Prostate gland (tissue), 2 donors: ENCODE measurements at regions not wholly inside any gene's neighbourhood (a gene's known extent, or its start where the extent isn't known, plus 50 kb on each side); places are given as distances from the start of the nearest gene placed in this dataset.

Experiments
- DNase-seq: peaks from one replicate; pipeline ENCODE4 v3.0.0-alpha.2; 2019; ENCODE audit warnings: low spot score
- H3K27ac ChIP-seq, 2 donors: fragments of 200-600 bp; sonication (generic); 2 replicates each; pipeline ENCODE4 v1.5.1; 2017 to 2019
- H3K27me3 ChIP-seq: fragments of 200-600 bp; sonication (generic); replicated peaks from 2 replicates; pipeline ENCODE4 v1.5.1; 2019; ENCODE audit not compliant: insufficient read depth
- H3K36me3 ChIP-seq, 2 donors: fragments of 200-600 bp; sonication (generic); 1 replicate in 1 of 2; 2 replicates in 1 of 2; pipeline versions ENCODE4 v1.5.1 to v1.8.1; 2017 to 2019
- H3K4me1 ChIP-seq: fragments of 200-600 bp; sonication (generic); replicated peaks from 2 replicates; pipeline ENCODE4 v1.5.1; 2019
- H3K4me3 ChIP-seq, 2 donors: fragments of 200-600 bp; sonication (generic); 2 replicates each; pipeline ENCODE4 v1.5.1; 2017 to 2019
- H3K9me3 ChIP-seq: fragments of 200-600 bp; sonication (generic); 2 replicates; pipeline ENCODE4 v1.5.1; 2017
- POLR2A ChIP-seq: fragments of 450-650 bp; IDR thresholded peaks from one replicate; pipeline ENCODE4 v1.6.1; 2016; ENCODE audit warnings: antibody characterized with exemption, mild to moderate bottlenecking
- POLR2AphosphoS5 ChIP-seq: sonication (generic); formaldehyde crosslinking; IDR thresholded peaks from one replicate; pipeline ENCODE4 v1.6.1; 2017; ENCODE audit warnings: antibody characterized with exemption
- WGBS: methylation state at CpG from one replicate; pipeline ENCODE4 v1.1.5; 2018; 5-methylcytosine and 5-hydroxymethylcytosine counted together
- intact Hi-C: fragments of 100-400 bp; cut with DNase I; formaldehyde crosslinking; loops from one replicate; pipeline ENCODE4 v1.14.2; 2022
- TF ChIP-seq, protein P1 (sequence below), 4 experiments: fragments of 200-600 bp in 2 of 4; fragments of 450-650 bp in 2 of 4; sonication (generic) in 2 of 4; IDR thresholded peaks; 1 replicate in 3 of 4; 2 replicates in 1 of 4; pipeline ENCODE4 v1.5.1; 2016 to 2019; ENCODE audit warnings: antibody characterized with exemption in 4 of 4, mild to moderate bottlenecking in 2 of 4, moderate library complexity in 2 of 4

DNA sequence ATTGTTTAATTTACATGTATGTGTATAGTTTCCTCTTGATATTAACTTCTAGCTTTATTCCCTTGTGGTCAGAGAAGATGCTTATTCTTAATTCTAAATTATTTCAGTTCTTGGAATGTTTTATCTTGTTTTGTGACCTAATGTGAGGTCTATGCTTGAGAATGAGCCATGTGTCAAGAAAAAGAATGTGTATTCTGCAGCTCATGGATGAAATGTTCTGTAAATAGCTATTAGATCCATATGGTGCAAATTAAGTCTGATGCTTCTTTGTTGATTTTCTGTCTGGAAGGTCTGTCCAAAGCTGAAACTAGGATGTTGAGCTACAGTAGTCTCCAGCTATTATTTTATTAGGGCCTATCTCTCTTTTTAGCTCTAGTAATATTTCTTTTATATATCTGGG lies 187.3 kb upstream of the RASGEF1B start:
- Histone ChIP-seq H3K27ac (no peak overlapping the region), H3K4me3 (no peak overlapping the region), H3K36me3 (no peaks in the 10 kb centered on the region), H3K4me1 (no peaks in the 10 kb centered on the region), H3K27me3 (no peaks in the 10 kb centered on the region), H3K9me3 (no peaks in the 10 kb centered on the region)
- TF ChIP-seq POLR2AphosphoS5 (no peak), POLR2A (no peak)
- TF ChIP-seq, protein P1, sequence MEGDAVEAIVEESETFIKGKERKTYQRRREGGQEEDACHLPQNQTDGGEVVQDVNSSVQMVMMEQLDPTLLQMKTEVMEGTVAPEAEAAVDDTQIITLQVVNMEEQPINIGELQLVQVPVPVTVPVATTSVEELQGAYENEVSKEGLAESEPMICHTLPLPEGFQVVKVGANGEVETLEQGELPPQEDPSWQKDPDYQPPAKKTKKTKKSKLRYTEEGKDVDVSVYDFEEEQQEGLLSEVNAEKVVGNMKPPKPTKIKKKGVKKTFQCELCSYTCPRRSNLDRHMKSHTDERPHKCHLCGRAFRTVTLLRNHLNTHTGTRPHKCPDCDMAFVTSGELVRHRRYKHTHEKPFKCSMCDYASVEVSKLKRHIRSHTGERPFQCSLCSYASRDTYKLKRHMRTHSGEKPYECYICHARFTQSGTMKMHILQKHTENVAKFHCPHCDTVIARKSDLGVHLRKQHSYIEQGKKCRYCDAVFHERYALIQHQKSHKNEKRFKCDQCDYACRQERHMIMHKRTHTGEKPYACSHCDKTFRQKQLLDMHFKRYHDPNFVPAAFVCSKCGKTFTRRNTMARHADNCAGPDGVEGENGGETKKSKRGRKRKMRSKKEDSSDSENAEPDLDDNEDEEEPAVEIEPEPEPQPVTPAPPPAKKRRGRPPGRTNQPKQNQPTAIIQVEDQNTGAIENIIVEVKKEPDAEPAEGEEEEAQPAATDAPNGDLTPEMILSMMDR (IDR thresholded peaks at IDR 0.05) = no peak
- intact Hi-C loops = no loop called here
- no peak for DNase-seq

DNA sequence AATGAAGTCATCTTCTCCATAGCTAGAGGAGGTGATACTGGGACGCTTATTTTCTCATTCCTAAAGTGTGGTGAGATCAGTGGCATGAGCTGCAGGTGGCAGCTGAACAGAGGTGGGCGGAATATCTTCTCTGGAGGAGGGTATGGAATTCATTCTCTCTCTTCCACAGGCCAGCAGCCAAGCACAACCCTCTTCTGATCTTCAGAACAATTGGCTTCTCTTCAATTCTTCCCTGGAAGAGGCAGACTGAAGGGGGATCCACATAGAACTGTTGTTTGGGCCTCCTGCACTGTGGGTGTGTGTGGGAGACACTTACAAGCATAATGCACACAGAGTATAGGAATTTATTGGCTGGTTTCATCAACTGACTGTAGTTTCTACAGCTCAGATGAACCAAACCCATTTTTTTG lies 180.4 kb upstream of the RASGEF1B start:
- no peaks in the 10 kb centered on the region for H3K36me3 ChIP-seq
- WGBS = 62% methylated on average over 2 of the region's 2 CpGs
- TF ChIP-seq, protein P1 (IDR thresholded peaks at IDR 0.05) = no peak
- TF ChIP-seq POLR2A (no peak), POLR2AphosphoS5 (no peak)
- H3K4me1 ChIP-seq = no peaks in the 10 kb centered on the region
- H3K9me3 ChIP-seq = no peaks in the 10 kb centered on the region
- H3K27me3 ChIP-seq = no peaks in the 10 kb centered on the region
- no peak overlapping the region for H3K27ac ChIP-seq
- intact Hi-C loops = no loop called here
- H3K4me3 ChIP-seq = no peak overlapping the region
- no peak for DNase-seq

DNA sequence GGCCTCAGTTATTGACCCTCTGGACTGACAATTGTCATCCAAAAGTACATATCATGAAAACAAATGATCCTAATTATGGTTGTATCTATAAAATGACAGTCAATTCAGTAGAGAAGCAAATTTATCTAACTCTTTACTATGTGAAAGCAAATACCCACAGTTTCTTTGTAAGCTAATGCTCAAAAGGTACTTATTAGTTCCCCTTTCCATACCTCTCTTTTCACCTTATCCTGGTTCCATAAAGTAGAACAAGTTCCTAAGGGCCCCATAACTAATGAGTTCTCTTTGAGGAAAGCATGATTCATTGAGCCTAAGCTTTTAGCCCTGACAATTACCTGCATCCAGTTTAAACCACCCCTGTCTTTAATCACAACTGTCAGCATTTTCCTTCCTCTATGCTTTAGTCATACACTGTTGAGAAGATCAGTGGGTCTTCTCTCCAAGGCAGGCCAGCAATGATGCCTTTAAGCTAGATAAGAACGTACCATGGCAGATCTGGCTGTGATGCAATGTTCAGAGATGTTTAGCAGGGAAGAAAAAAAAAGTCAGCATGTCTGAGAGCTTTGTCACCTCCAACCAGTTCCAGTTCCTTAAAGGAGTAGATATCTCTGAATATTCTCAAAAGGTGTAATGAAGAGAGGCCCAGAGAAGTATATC lies 179.7 kb upstream of the RASGEF1B start:
- Histone ChIP-seq H3K4me3 (no peak overlapping the region), H3K4me1 (no peaks in the 10 kb centered on the region), H3K9me3 (no peaks in the 10 kb centered on the region), H3K27me3 (no peaks in the 10 kb centered on the region), H3K36me3 (no peaks in the 10 kb centered on the region), H3K27ac (no peak overlapping the region)
- WGBS = 55% methylated on average over 1 of the region's 1 CpG
- DNase-seq = no peak
- TF ChIP-seq POLR2A (no peak), POLR2AphosphoS5 (no peak)
- TF ChIP-seq, protein P1 (IDR thresholded peaks at IDR 0.05) = no peak
- intact Hi-C loops = no loop called here

DNA sequence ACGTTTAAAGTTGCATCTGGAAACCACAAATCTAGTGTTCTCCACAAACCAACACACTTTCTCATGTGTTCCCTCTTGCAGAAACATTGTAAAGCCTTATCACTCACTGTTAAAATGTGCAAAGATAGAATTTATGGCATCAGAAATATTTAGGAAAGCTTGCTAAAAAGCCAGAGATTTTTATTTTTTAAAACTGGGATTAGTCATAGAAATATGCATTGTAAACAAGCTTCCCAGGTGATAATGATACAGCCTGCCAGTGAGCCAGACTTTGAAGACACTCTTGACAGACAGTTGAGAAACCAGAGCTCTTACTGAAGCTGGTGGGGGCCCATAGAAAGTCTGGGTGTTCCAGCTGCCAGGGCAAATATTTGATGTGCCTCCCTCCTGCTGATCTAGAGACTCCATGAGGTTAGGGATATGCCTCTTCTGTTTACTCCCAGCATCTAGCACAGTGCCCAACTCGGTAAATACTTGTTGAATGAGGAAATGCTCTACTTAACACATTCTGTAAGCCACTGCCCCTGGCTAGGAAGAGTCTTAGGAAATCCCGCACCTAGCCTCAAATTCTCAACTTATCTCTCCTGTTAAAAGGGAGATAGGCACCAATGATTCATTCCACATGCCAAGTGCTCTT lies 179.0 kb upstream of the RASGEF1B start:
- no peak overlapping the region for H3K4me3 ChIP-seq
- 27% methylated on average over 3 of the region's 3 CpGs for WGBS
- no peaks in the 10 kb centered on the region for H3K36me3 ChIP-seq
- H3K27me3 ChIP-seq = no peaks in the 10 kb centered on the region
- no peaks in the 10 kb centered on the region for H3K4me1 ChIP-seq
- intact Hi-C loops = no loop called here
- H3K27ac ChIP-seq = no peak overlapping the region
- H3K9me3 ChIP-seq = no peaks in the 10 kb centered on the region
- TF ChIP-seq POLR2A = no peak
- TF ChIP-seq POLR2AphosphoS5 = peak; percentile 45
- TF ChIP-seq, protein P1 (IDR thresholded peaks at IDR 0.05) = no peak
- DNase-seq = peak; percentile 44
